Omental fat pad (tissue), 3 donors: ENCODE measurements at regions not wholly inside any gene's neighbourhood (a gene's known extent, or its start where the extent isn't known, plus 50 kb on each side); places are given as distances from the start of the nearest gene placed in this dataset.

Source experiments
- ATAC-seq: fragments of 150-250 bp; one replicate; pipeline ENCODE4 v1.9.1; 2016; ENCODE audit warnings: mild to moderate bottlenecking, moderate library complexity; ENCODE audit not compliant: low FRiP score
- DNase-seq: peaks from one replicate; pipeline ENCODE4 v3.0.0-alpha.2; 2019; ENCODE audit warnings: low spot score
- TF ChIP-seq, protein P1 (sequence below), 3 donors: fragments of 450-650 bp; IDR thresholded peaks; one replicate each; pipeline ENCODE4 v1.5.1; 2016 to 2017; ENCODE audit warnings: antibody characterized with exemption in 3 of 3, mild to moderate bottlenecking in 3 of 3, moderate library complexity in 2 of 3

DNA sequence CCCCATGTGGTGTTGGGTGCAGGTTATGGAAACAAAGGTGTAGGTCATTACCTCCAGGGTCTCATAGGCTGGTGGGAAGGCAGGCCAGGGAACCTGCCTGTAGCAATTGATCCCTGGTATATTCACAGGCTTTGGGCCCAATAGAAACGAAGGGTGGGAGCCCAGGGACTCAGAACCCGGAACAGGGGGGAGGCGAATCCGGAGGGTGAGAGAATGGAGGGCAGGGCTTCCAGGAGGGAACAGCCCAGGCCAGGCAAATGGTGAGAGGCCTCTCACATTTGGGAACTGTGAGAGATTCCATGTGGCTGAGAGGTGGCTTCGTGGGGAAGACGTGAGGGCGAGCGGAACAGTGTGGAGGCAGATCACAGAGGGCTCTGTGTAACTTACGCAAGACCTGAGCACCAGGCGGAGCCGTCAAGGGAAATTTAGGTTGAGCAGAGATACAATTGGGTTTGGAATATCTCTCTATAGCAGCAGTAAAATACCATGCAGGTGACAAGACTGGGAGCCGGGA lies 267.1 kb downstream of the ERMARD start:
- ATAC-seq (no peak), DNase-seq (no peak)
- TF ChIP-seq, protein P1, sequence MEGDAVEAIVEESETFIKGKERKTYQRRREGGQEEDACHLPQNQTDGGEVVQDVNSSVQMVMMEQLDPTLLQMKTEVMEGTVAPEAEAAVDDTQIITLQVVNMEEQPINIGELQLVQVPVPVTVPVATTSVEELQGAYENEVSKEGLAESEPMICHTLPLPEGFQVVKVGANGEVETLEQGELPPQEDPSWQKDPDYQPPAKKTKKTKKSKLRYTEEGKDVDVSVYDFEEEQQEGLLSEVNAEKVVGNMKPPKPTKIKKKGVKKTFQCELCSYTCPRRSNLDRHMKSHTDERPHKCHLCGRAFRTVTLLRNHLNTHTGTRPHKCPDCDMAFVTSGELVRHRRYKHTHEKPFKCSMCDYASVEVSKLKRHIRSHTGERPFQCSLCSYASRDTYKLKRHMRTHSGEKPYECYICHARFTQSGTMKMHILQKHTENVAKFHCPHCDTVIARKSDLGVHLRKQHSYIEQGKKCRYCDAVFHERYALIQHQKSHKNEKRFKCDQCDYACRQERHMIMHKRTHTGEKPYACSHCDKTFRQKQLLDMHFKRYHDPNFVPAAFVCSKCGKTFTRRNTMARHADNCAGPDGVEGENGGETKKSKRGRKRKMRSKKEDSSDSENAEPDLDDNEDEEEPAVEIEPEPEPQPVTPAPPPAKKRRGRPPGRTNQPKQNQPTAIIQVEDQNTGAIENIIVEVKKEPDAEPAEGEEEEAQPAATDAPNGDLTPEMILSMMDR (IDR thresholded peaks at IDR 0.05), result no peak

DNA sequence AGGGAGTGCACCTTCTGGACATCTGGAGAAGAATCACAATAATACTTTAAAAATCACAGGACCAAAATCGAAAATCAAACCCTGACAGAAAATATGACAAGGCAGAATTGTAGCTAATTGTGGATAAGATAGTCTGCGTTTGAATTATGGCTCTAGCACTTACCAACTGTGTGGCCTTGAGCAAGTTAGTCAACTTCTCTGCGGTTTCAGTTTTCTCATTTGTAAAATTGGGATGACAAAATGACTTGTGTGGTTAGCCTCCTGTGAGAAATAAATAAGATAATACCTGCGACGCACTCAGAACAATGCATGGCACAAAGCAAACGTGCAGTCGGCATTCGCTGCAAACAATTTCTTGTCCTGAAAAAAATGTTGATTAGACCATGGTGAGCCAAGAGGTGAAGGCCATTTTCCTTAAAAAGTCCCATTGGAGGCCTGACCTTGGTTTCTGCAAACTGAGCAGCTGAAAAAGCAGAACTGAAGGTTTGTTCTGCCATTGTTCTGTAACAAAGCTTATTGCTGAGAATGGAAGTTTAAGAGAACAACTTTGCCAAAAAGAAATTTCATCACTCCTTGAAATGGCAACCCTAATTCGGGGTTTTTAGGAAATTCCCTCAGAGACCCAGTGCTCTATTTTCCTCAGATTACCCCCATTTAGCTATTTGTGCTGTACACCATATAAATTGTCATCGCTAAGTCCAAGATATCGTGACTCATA lies 266.3 kb downstream of the ERMARD start:
- ATAC-seq (no peak), DNase-seq (no peak)
- TF ChIP-seq, protein P1 (IDR thresholded peaks at IDR 0.05), result no peak

DNA sequence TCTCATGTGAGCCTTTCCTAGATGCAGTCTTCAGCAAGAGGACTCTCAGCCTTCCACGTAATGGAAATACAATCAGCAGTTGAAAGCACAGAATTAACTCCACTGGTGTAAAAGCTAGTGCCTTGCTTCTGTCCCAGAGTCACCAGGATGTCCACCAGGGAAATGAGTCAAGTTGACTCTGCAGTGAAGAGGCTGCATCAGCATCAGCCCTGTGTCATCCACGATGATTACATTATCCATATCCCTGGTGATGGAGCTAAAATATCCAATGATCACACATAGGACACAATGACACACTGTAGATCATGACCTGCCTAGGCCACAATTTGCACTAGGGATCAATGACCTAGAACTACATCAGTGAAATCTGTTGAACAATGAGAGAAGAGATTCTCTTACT lies 262.4 kb downstream of the ERMARD start:
- no peak for ATAC-seq
- DNase-seq, result no peak
- TF ChIP-seq, protein P1 (IDR thresholded peaks at IDR 0.05), result no peak

DNA sequence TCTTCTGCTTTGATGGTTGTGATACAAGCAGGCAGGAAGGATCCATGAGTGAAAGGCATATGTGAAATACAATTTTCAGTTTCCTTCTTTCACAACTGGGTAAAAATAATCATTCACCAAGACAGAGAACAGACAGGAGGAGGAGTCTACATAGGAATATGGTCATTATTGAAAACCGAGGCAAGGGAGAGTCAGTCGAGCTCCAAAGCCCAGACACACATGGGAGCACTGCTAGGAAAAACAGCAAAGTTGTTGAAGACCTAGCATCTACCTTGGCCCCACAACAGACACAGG lies 260.6 kb downstream of the ERMARD start:
- ATAC-seq (no peak), DNase-seq (no peak)
- TF ChIP-seq, protein P1 (IDR thresholded peaks at IDR 0.05), result no peak

DNA sequence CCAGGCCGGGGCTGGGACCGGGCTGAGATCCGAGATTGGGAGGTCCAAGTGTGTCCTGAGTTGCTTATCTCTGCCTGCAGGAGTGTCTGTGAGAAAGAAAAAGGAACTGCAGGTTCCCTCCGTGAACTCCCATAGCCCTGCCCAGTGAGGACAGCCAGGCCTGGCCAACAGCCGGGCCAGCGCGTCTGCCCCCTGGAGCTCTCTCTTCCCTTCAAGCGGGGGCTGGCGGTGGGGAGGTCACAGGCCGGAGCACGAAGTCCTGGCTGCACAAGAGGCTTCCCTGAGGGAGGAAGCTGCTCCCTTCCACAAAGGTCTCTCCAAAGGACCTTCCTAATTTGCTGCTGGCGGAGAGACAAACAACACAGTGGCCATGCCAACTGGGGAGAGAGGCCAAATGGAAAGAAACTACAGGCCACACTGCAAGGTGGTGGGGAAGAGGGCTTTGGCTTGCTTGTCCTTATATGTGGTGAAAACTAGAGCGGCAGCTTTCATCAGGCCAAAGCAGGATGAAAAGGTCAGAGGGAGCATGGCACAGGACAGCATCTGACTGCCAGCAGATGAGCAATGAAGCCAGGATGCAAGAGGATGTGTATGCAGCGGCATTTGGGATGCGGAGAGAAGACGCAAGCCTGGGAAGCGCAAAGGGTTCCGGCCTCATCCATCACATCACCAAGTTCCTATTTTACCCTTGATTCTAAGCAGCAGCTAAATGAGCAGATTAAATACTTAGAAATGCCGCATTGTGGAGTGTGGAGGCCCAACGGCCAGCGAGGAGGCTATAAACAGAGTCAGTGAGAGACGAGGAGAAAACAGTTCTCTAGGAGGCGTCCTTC lies 260.0 kb downstream of the ERMARD start:
- no peak for DNase-seq
- no peak for ATAC-seq

DNA sequence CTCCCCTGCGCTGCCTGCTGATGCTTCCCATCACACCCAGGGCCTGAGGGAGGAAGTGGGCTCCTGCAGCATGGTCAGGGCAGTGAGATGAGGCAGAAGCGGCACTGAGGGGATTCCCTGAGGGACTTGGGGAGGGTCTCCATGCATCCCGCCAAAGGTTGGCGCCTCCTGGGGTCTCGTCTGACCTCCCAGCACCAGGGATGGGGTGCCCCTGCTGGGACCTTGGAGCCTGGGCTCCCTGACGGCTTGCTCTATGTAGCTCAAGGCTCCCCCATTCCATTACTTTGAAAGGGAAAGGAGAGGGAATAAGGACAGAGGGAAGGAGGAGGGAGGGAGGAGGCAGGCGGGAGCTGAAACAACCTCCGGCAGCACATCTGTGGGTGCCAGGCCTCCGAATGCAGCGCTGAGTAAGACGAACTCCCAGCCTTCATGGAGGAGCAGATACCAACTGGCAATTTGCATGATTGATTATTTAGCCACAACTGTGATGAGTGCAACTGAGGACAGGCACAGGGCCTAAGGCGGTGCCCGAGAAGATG lies 259.3 kb downstream of the ERMARD start:
- TF ChIP-seq, protein P1 (IDR thresholded peaks at IDR 0.05), result no peak
- ATAC-seq, result peak; percentile 19
- DNase-seq, result no peak

More for the DNA sequence above, 260.0 kb downstream of the ERMARD start:
- TF ChIP-seq, protein P1 (IDR thresholded peaks at IDR 0.05), result no peak
